ENCODE measurements at regions not wholly inside any gene's neighbourhood (a gene's known extent, or its start where the extent isn't known, plus 50 kb on each side); places are given as distances from the start of the nearest gene placed in this dataset.

- H3K4me2 ChIP-seq (ENCODE audit: low read depth, low read length, poor library complexity, severe bottlenecking) = no peak overlapping the region
- no peak for DNase-seq
- H3K4me1 ChIP-seq (ENCODE audit: low read length) = no peaks in the 10 kb centered on the region
- H3K9me2 ChIP-seq (replicated peaks; ENCODE audit: insufficient read depth, low read length) = no peaks in the 10 kb centered on the region
- H3K27ac ChIP-seq (ENCODE audit: low read length) = no peak overlapping the region
- no peaks in the 10 kb centered on the region for H3K79me2 ChIP-seq (ENCODE audit: low read length)
- no peak overlapping the region for H3K4me3 ChIP-seq (ENCODE audit: low read length)
- H4K20me1 ChIP-seq (ENCODE audit: insufficient read depth, low read depth, low read length) = no peaks in the 10 kb centered on the region
- peaks cover 23% of the 10 kb centered on the region for H3K9me3 ChIP-seq (ENCODE audit: low read length)
- no peaks in the 10 kb centered on the region for H3K27me3 ChIP-seq (ENCODE audit: low read length)
- H2AFZ ChIP-seq (ENCODE audit: low read length) = no peak overlapping the region
- H3K9ac ChIP-seq (ENCODE audit: low read length) = no peak overlapping the region
- H3K36me3 ChIP-seq (ENCODE audit: insufficient read depth, low read length) = no peaks in the 10 kb centered on the region
These were observed 670.8 kb downstream of the PCDH17 start for GRCh38 chr13:58302349-58302748.

GRCh38 chr13:58306062-58306461 lies 674.5 kb downstream of the PCDH17 start:
- Histone ChIP-seq H2AFZ (ENCODE audit: low read length) (no peak overlapping the region), H3K9me2 (replicated peaks; ENCODE audit: insufficient read depth, low read length) (no peaks in the 10 kb centered on the region), H4K20me1 (ENCODE audit: insufficient read depth, low read depth, low read length) (no peaks in the 10 kb centered on the region)

GRCh38 chr13:58313219-58313618 lies 681.7 kb downstream of the PCDH17 start:
- no peak for DNase-seq
- no peaks in the 10 kb centered on the region for H3K9me2 ChIP-seq (replicated peaks; ENCODE audit: insufficient read depth, low read length)
- H3K79me2 ChIP-seq (ENCODE audit: low read length) = no peaks in the 10 kb centered on the region
- no peak overlapping the region for H3K27ac ChIP-seq (ENCODE audit: low read length)
- H2AFZ ChIP-seq (ENCODE audit: low read length) = no peak overlapping the region
- no peaks in the 10 kb centered on the region for H4K20me1 ChIP-seq (ENCODE audit: insufficient read depth, low read depth, low read length)
- no peak overlapping the region for H3K4me3 ChIP-seq (ENCODE audit: low read length)
- no peaks in the 10 kb centered on the region for H3K27me3 ChIP-seq (ENCODE audit: low read length)
- H3K4me2 ChIP-seq (ENCODE audit: low read depth, low read length, poor library complexity, severe bottlenecking) = no peak overlapping the region
- H3K36me3 ChIP-seq (ENCODE audit: insufficient read depth, low read length) = no peaks in the 10 kb centered on the region
- H3K9me3 ChIP-seq (ENCODE audit: low read length) = peaks cover 31% of the 10 kb centered on the region
- H3K4me1 ChIP-seq (ENCODE audit: low read length) = no peaks in the 10 kb centered on the region
- H3K9ac ChIP-seq (ENCODE audit: low read length) = no peak overlapping the region

More at GRCh38 chr13:58306062-58306461, 674.5 kb downstream of the PCDH17 start:
- Histone ChIP-seq H3K27ac (ENCODE audit: low read length) (no peak overlapping the region), H3K79me2 (ENCODE audit: low read length) (no peaks in the 10 kb centered on the region), H3K4me1 (ENCODE audit: low read length) (no peaks in the 10 kb centered on the region), H3K9me3 (ENCODE audit: low read length) (peaks cover 28% of the 10 kb centered on the region), H3K9ac (ENCODE audit: low read length) (no peak overlapping the region), H3K36me3 (ENCODE audit: insufficient read depth, low read length) (no peaks in the 10 kb centered on the region), H3K4me3 (ENCODE audit: low read length) (no peak overlapping the region), H3K27me3 (ENCODE audit: low read length) (no peaks in the 10 kb centered on the region), H3K4me2 (ENCODE audit: low read depth, low read length, poor library complexity, severe bottlenecking) (no peak overlapping the region)
- no peak for DNase-seq

GRCh38 chr13:58318495-58319167 lies 687.1 kb downstream of the PCDH17 start:
- H3K4me1 ChIP-seq (ENCODE audit: low read length) = no peaks in the 10 kb centered on the region
- H3K4me2 ChIP-seq (ENCODE audit: low read depth, low read length, poor library complexity, severe bottlenecking) = no peak overlapping the region
- no peaks in the 10 kb centered on the region for H4K20me1 ChIP-seq (ENCODE audit: insufficient read depth, low read depth, low read length)
- H3K4me3 ChIP-seq (ENCODE audit: low read length) = no peak overlapping the region
- H3K9me3 ChIP-seq (ENCODE audit: low read length) = peaks cover 23% of the 10 kb centered on the region
- DNase-seq = no peak
- H3K9ac ChIP-seq (ENCODE audit: low read length) = no peak overlapping the region
- H3K9me2 ChIP-seq (replicated peaks; ENCODE audit: insufficient read depth, low read length) = no peaks in the 10 kb centered on the region
- H3K79me2 ChIP-seq (ENCODE audit: low read length) = no peaks in the 10 kb centered on the region
- H3K27ac ChIP-seq (ENCODE audit: low read length) = no peak overlapping the region
- H3K36me3 ChIP-seq (ENCODE audit: insufficient read depth, low read length) = no peaks in the 10 kb centered on the region
- no peak overlapping the region for H2AFZ ChIP-seq (ENCODE audit: low read length)
- no peaks in the 10 kb centered on the region for H3K27me3 ChIP-seq (ENCODE audit: low read length)

GRCh38 chr13:58324161-58324560 lies 692.6 kb downstream of the PCDH17 start:
- H3K9ac ChIP-seq (ENCODE audit: low read length) = no peak overlapping the region
- no peaks in the 10 kb centered on the region for H3K79me2 ChIP-seq (ENCODE audit: low read length)
- H3K9me3 ChIP-seq (ENCODE audit: low read length) = peaks cover 36% of the 10 kb centered on the region
- no peaks in the 10 kb centered on the region for H3K27me3 ChIP-seq (ENCODE audit: low read length)
- H3K4me3 ChIP-seq (ENCODE audit: low read length) = no peak overlapping the region
- no peak overlapping the region for H3K27ac ChIP-seq (ENCODE audit: low read length)
- DNase-seq = no peak
- H2AFZ ChIP-seq (ENCODE audit: low read length) = no peak overlapping the region
- H4K20me1 ChIP-seq (ENCODE audit: insufficient read depth, low read depth, low read length) = no peaks in the 10 kb centered on the region
- no peak overlapping the region for H3K4me2 ChIP-seq (ENCODE audit: low read depth, low read length, poor library complexity, severe bottlenecking)
- H3K9me2 ChIP-seq (replicated peaks; ENCODE audit: insufficient read depth, low read length) = no peaks in the 10 kb centered on the region
- no peaks in the 10 kb centered on the region for H3K36me3 ChIP-seq (ENCODE audit: insufficient read depth, low read length)
- no peaks in the 10 kb centered on the region for H3K4me1 ChIP-seq (ENCODE audit: low read length)

- DNase-seq = no peak
- no peaks in the 10 kb centered on the region for H4K20me1 ChIP-seq (ENCODE audit: insufficient read depth, low read depth, low read length)
- H3K9me3 ChIP-seq (ENCODE audit: low read length) = peaks cover 26% of the 10 kb centered on the region
- no peak overlapping the region for H2AFZ ChIP-seq (ENCODE audit: low read length)
- H3K27ac ChIP-seq (ENCODE audit: low read length) = no peak overlapping the region
- H3K9ac ChIP-seq (ENCODE audit: low read length) = no peak overlapping the region
- no peaks in the 10 kb centered on the region for H3K9me2 ChIP-seq (replicated peaks; ENCODE audit: insufficient read depth, low read length)
- no peak overlapping the region for H3K4me2 ChIP-seq (ENCODE audit: low read depth, low read length, poor library complexity, severe bottlenecking)
- no peaks in the 10 kb centered on the region for H3K27me3 ChIP-seq (ENCODE audit: low read length)
- H3K79me2 ChIP-seq (ENCODE audit: low read length) = no peaks in the 10 kb centered on the region
- H3K36me3 ChIP-seq (ENCODE audit: insufficient read depth, low read length) = no peaks in the 10 kb centered on the region
- no peak overlapping the region for H3K4me3 ChIP-seq (ENCODE audit: low read length)
- no peaks in the 10 kb centered on the region for H3K4me1 ChIP-seq (ENCODE audit: low read length)
These were observed 698.2 kb downstream of the PCDH17 start for GRCh38 chr13:58329746-58330145.

GRCh38 chr13:58340895-58341294 lies 709.4 kb downstream of the PCDH17 start:
- Histone ChIP-seq H3K27ac (ENCODE audit: low read length) (no peak overlapping the region), H3K4me3 (ENCODE audit: low read length) (no peak overlapping the region), H2AFZ (ENCODE audit: low read length) (no peak overlapping the region), H3K27me3 (ENCODE audit: low read length) (no peaks in the 10 kb centered on the region), H3K36me3 (ENCODE audit: insufficient read depth, low read length) (no peaks in the 10 kb centered on the region), H3K9me3 (ENCODE audit: low read length) (peaks cover 35% of the 10 kb centered on the region), H4K20me1 (ENCODE audit: insufficient read depth, low read depth, low read length) (no peaks in the 10 kb centered on the region), H3K4me1 (ENCODE audit: low read length) (no peaks in the 10 kb centered on the region), H3K9me2 (replicated peaks; ENCODE audit: insufficient read depth, low read length) (no peaks in the 10 kb centered on the region), H3K79me2 (ENCODE audit: low read length) (no peaks in the 10 kb centered on the region), H3K9ac (ENCODE audit: low read length) (no peak overlapping the region), H3K4me2 (ENCODE audit: low read depth, low read length, poor library complexity, severe bottlenecking) (no peak overlapping the region)
- no peak for DNase-seq

- Histone ChIP-seq H3K79me2 (ENCODE audit: low read length) (no peaks in the 10 kb centered on the region), H3K9me2 (replicated peaks; ENCODE audit: insufficient read depth, low read length) (no peaks in the 10 kb centered on the region), H3K27me3 (ENCODE audit: low read length) (no peaks in the 10 kb centered on the region), H4K20me1 (ENCODE audit: insufficient read depth, low read depth, low read length) (no peaks in the 10 kb centered on the region), H3K9ac (ENCODE audit: low read length) (no peak overlapping the region), H3K4me1 (ENCODE audit: low read length) (no peaks in the 10 kb centered on the region), H3K36me3 (ENCODE audit: insufficient read depth, low read length) (no peaks in the 10 kb centered on the region), H2AFZ (ENCODE audit: low read length) (no peak overlapping the region), H3K4me2 (ENCODE audit: low read depth, low read length, poor library complexity, severe bottlenecking) (no peak overlapping the region), H3K27ac (ENCODE audit: low read length) (no peak overlapping the region), H3K4me3 (ENCODE audit: low read length) (no peak overlapping the region), H3K9me3 (ENCODE audit: low read length) (peaks cover 35% of the 10 kb centered on the region)
- DNase-seq = no peak
These were observed 709.8 kb downstream of the PCDH17 start for GRCh38 chr13:58341318-58341717.
